ENCODE measurements at regions not wholly inside any gene's neighbourhood (a gene's known extent, or its start where the extent isn't known, plus 50 kb on each side); places are given as distances from the start of the nearest gene placed in this dataset.

GRCh38 chr2:186199029-186199428, 287.0 kb upstream of the ZC3H15 start:
- Mint-ChIP-seq H3K4me1 (ENCODE audit: low read depth, unreplicated experiment) (no peaks in the 10 kb centered on the region), H3K27me3 (ENCODE audit: insufficient read depth, unreplicated experiment) (no peaks in the 10 kb centered on the region), H3K36me3 (ENCODE audit: insufficient read depth, unreplicated experiment) (no peaks in the 10 kb centered on the region), H3K27ac (ENCODE audit: unreplicated experiment) (no peak overlapping the region), H3K4me3 (ENCODE audit: unreplicated experiment) (no peak overlapping the region), H3K9me3 (ENCODE audit: unreplicated experiment) (no peaks in the 10 kb centered on the region)
- no peak overlapping the region for H3K4me3 ChIP-seq (ENCODE audit: low read depth, low read length)
- intact Hi-C loops (cut with micrococcal nuclease; ENCODE audit: unreplicated experiment) = no loop called here
- TF ChIP-seq CTCF (IDR thresholded peaks at IDR 0.05; ENCODE audit: insufficient read depth in 1 of 2, low read depth in 1 of 2, low read length in 1 of 2, severe bottlenecking in 1 of 2, unreplicated experiment in 1 of 2) = no peak
- no peaks in the 10 kb centered on the region for H3K9me3 ChIP-seq
- no peaks in the 10 kb centered on the region for H3K27me3 ChIP-seq (replicated peaks; ENCODE audit: control insufficient read depth, insufficient read depth, low read length)
- H3K36me3 ChIP-seq (ENCODE audit: control insufficient read depth, insufficient read depth, low read length) = no peaks in the 10 kb centered on the region
- no peak for DNase-seq
- ChIA-PET CTCF (no interaction called here), POLR2A (no interaction called here)
- BruUV-seq (replicated peaks) = no TSS peak
- H3K4me1 ChIP-seq = no peaks in the 10 kb centered on the region

- no peaks in the 10 kb centered on the region for H3K4me1 Mint-ChIP-seq (ENCODE audit: low read depth, unreplicated experiment)
- DNase-seq = no peak
- H3K27me3 ChIP-seq (replicated peaks; ENCODE audit: control insufficient read depth, insufficient read depth, low read length) = no peaks in the 10 kb centered on the region
Measured at GRCh38 chr2:186201371-186201770, 284.7 kb upstream of the ZC3H15 start.

GRCh38 chr2:186205254-186205911, 280.7 kb upstream of the ZC3H15 start:
- no peaks in the 10 kb centered on the region for H3K27me3 Mint-ChIP-seq (ENCODE audit: insufficient read depth, unreplicated experiment)
- no peak for DNase-seq
- no peaks in the 10 kb centered on the region for H3K36me3 Mint-ChIP-seq (ENCODE audit: insufficient read depth, unreplicated experiment)
- H3K4me1 Mint-ChIP-seq (ENCODE audit: low read depth, unreplicated experiment) = no peaks in the 10 kb centered on the region
- intact Hi-C loops (cut with micrococcal nuclease; ENCODE audit: unreplicated experiment) = no loop called here
- H3K27me3 ChIP-seq (replicated peaks; ENCODE audit: control insufficient read depth, insufficient read depth, low read length) = no peaks in the 10 kb centered on the region
- CTCF ChIA-PET = no interaction called here
- BruUV-seq (replicated peaks) = no TSS peak
- POLR2A ChIA-PET = no interaction called here
- H3K4me1 ChIP-seq = no peaks in the 10 kb centered on the region
- H3K9me3 Mint-ChIP-seq (ENCODE audit: unreplicated experiment) = no peaks in the 10 kb centered on the region
- no peak overlapping the region for H3K4me3 ChIP-seq (ENCODE audit: low read depth, low read length)
- no peak for TF ChIP-seq CTCF (IDR thresholded peaks at IDR 0.05; ENCODE audit: insufficient read depth in 1 of 2, low read depth in 1 of 2, low read length in 1 of 2, severe bottlenecking in 1 of 2, unreplicated experiment in 1 of 2)
- no peaks in the 10 kb centered on the region for H3K36me3 ChIP-seq (ENCODE audit: control insufficient read depth, insufficient read depth, low read length)
- no peak overlapping the region for H3K4me3 Mint-ChIP-seq (ENCODE audit: unreplicated experiment)
- H3K27ac Mint-ChIP-seq (ENCODE audit: unreplicated experiment) = no peak overlapping the region
- no peaks in the 10 kb centered on the region for H3K9me3 ChIP-seq

More at GRCh38 chr2:186201371-186201770, 284.7 kb upstream of the ZC3H15 start:
- intact Hi-C loops (cut with micrococcal nuclease; ENCODE audit: unreplicated experiment) = no loop called here
- TF ChIP-seq CTCF (IDR thresholded peaks at IDR 0.05; ENCODE audit: insufficient read depth in 1 of 2, low read depth in 1 of 2, low read length in 1 of 2, severe bottlenecking in 1 of 2, unreplicated experiment in 1 of 2) = no peak
- no peak overlapping the region for H3K4me3 Mint-ChIP-seq (ENCODE audit: unreplicated experiment)
- Histone ChIP-seq H3K36me3 (ENCODE audit: control insufficient read depth, insufficient read depth, low read length) (no peaks in the 10 kb centered on the region), H3K9me3 (no peaks in the 10 kb centered on the region), H3K4me1 (no peaks in the 10 kb centered on the region), H3K4me3 (ENCODE audit: low read depth, low read length) (no peak overlapping the region)
- no peaks in the 10 kb centered on the region for H3K27me3 Mint-ChIP-seq (ENCODE audit: insufficient read depth, unreplicated experiment)
- no peaks in the 10 kb centered on the region for H3K36me3 Mint-ChIP-seq (ENCODE audit: insufficient read depth, unreplicated experiment)
- POLR2A ChIA-PET = no interaction called here
- BruUV-seq (replicated peaks) = no TSS peak
- CTCF ChIA-PET = no interaction called here
- no peak overlapping the region for H3K27ac Mint-ChIP-seq (ENCODE audit: unreplicated experiment)
- no peaks in the 10 kb centered on the region for H3K9me3 Mint-ChIP-seq (ENCODE audit: unreplicated experiment)
